Activated CD8-positive, alpha-beta memory T cell treated with anti-CD3 and anti-CD28 coated beads, Interleukin-2, amount 50 U/mL, for 4 hours (primary cell): ENCODE measurements at regions not wholly inside any gene's neighbourhood (a gene's known extent, or its start where the extent isn't known, plus 50 kb on each side); places are given as distances from the start of the nearest gene placed in this dataset.

ENCODE experiments used
- DNase-seq: peaks from one replicate; pipeline ENCODE4 v3.0.0-alpha.2; 2020

- no peak for DNase-seq
Observed at GRCh38 chr1:60913039-60913438, 169.3 kb upstream of the NFIA start.

GRCh38 chr1:60911966-60912697, 170.2 kb upstream of the NFIA start:
- DNase-seq: no peak

- no peak for DNase-seq
Observed at GRCh38 chr1:60908159-60908558, 174.2 kb upstream of the NFIA start.

- DNase-seq: no peak
Observed at GRCh38 chr1:60906526-60906925, 175.8 kb upstream of the NFIA start.

GRCh38 chr1:60906039-60906438, 176.3 kb upstream of the NFIA start:
- no peak for DNase-seq

GRCh38 chr1:60904099-60904851, 178.1 kb upstream of the NFIA start:
- no peak for DNase-seq

- DNase-seq: no peak
Observed at GRCh38 chr1:60903591-60903990, 178.8 kb upstream of the NFIA start.

- DNase-seq: no peak
Observed at GRCh38 chr1:60899464-60899863, 182.9 kb upstream of the NFIA start.

GRCh38 chr1:60898987-60899386, 183.4 kb upstream of the NFIA start:
- DNase-seq: no peak

- no peak for DNase-seq
Observed at GRCh38 chr1:60898413-60898812, 183.9 kb upstream of the NFIA start.

- no peak for DNase-seq
Observed at GRCh38 chr1:60896701-60897363, 185.5 kb upstream of the NFIA start.

- DNase-seq: no peak
Observed at GRCh38 chr1:60895701-60896100, 186.7 kb upstream of the NFIA start.

GRCh38 chr1:60895252-60895651, 187.1 kb upstream of the NFIA start:
- DNase-seq: no peak

- DNase-seq: no peak
Observed at GRCh38 chr1:60894741-60895140, 187.6 kb upstream of the NFIA start.

- no peak for DNase-seq
Observed at GRCh38 chr1:60894130-60894529, 188.2 kb upstream of the NFIA start.

- no peak for DNase-seq
Observed at GRCh38 chr1:60893136-60893930, 189.0 kb upstream of the NFIA start.

- DNase-seq: no peak
Observed at GRCh38 chr1:60891765-60892164, 190.6 kb upstream of the NFIA start.

- DNase-seq: no peak
Observed at GRCh38 chr1:60891281-60891680, 191.1 kb upstream of the NFIA start.

- no peak for DNase-seq
Observed at GRCh38 chr1:60890664-60891063, 191.7 kb upstream of the NFIA start.

- no peak for DNase-seq
Observed at GRCh38 chr1:60889709-60890108, 192.7 kb upstream of the NFIA start.

- no peak for DNase-seq
Observed at GRCh38 chr1:60888126-60888525, 194.2 kb upstream of the NFIA start.

GRCh38 chr1:60886793-60887331, 195.5 kb upstream of the NFIA start:
- no peak for DNase-seq

- no peak for DNase-seq
Observed at GRCh38 chr1:60886090-60886489, 196.3 kb upstream of the NFIA start.
